GM23338 (cell line): ENCODE measurements at regions not wholly inside any gene's neighbourhood (a gene's known extent, or its start where the extent isn't known, plus 50 kb on each side); places are given as distances from the start of the nearest gene placed in this dataset.

ENCODE experiments used
- CREB1 ChIP-seq: fragments of 250-450 bp; sonication (Bioruptor Pico); IDR thresholded peaks from 2 replicates; pipeline ENCODE4 v1.5.0; 2020; ENCODE audit warnings: low read depth, mild to moderate bottlenecking, moderate library complexity
- CTCF ChIP-seq, 2 experiments: fragments of 200-600 bp in 1 of 2; sonication (generic) in 1 of 2; conservative IDR thresholded peaks; 2 replicates each; pipeline versions ENCODE4 v1.5.1 to v1.6.1; 2016 to 2017; ENCODE audit warnings: antibody characterized with exemption in 2 of 2, low read depth in 2 of 2, mild to moderate bottlenecking in 2 of 2, moderate library complexity in 1 of 2
- EZH2 ChIP-seq: fragments of 200-600 bp; sonication (generic); IDR thresholded peaks from one replicate; pipeline ENCODE4 v1.8.0; 2017; ENCODE audit warnings: antibody characterized with exemption, mild to moderate bottlenecking, low read depth; ENCODE audit not compliant: unreplicated experiment
- EZH2phosphoT487 ChIP-seq: fragments of 200-600 bp; sonication (generic); IDR thresholded peaks from one replicate; pipeline ENCODE4 v1.8.1; 2018; ENCODE audit warnings: antibody characterized with exemption; ENCODE audit not compliant: unreplicated experiment
- POLR2AphosphoS5 ChIP-seq: IDR thresholded peaks from 2 replicates; pipeline ENCODE4 v1.6.1; 2016; ENCODE audit warnings: antibody characterized with exemption, low read depth
- REST ChIP-seq: IDR thresholded peaks from one replicate; pipeline ENCODE4 v1.6.1; 2018; ENCODE audit warnings: antibody characterized with exemption; ENCODE audit not compliant: unreplicated experiment
- ZNF114 ChIP-seq: fragments of 250-450 bp; sonication (Bioruptor Pico); IDR thresholded peaks from 2 replicates; pipeline ENCODE4 v1.5.0; 2020; ENCODE audit warnings: mild to moderate bottlenecking, moderate library complexity

GRCh38 chr2:129002751-129003150 lies 684.1 kb upstream of the HS6ST1 start:
- TF ChIP-seq CTCF (conservative IDR thresholded peaks at IDR 0.05; ENCODE audit: low read depth in 2 of 2): no peak
- no peak for TF ChIP-seq EZH2phosphoT487
- no peak for TF ChIP-seq ZNF114 (CRISPR knock-in tag)
- TF ChIP-seq POLR2AphosphoS5: no peak
- TF ChIP-seq CREB1 (CRISPR knock-in tag): no peak
- no peak for TF ChIP-seq EZH2
- TF ChIP-seq REST: no peak
